ENCODE measurements at regions not wholly inside any gene's neighbourhood (a gene's known extent, or its start where the extent isn't known, plus 50 kb on each side); places are given as distances from the start of the nearest gene placed in this dataset.

- no peak for DNase-seq (ENCODE audit: low read depth, low spot score)
- Histone ChIP-seq H3K36me3 (ENCODE audit: control insufficient read depth, insufficient read depth, low read length) (no peaks in the 10 kb centered on the region), H3K4me1 (ENCODE audit: control insufficient read depth, insufficient read depth, low read length) (no peaks in the 10 kb centered on the region), H3K4me3 (ENCODE audit: low read length) (no peak overlapping the region), H3K27me3 (ENCODE audit: control insufficient read depth, insufficient read depth, low read length) (no peaks in the 10 kb centered on the region), H3K27ac (ENCODE audit: low read length) (no peak overlapping the region), H3K9me3 (ENCODE audit: control insufficient read depth, insufficient read depth, low read length) (no peaks in the 10 kb centered on the region)
- WGBS (ENCODE audit: insufficient coverage, insufficient read length), result no CpG with 5 or more reads among the region's 5 CpGs
These were observed 61.2 kb upstream of the ACKR3 start for GRCh38 chr2:236508466-236508865.

GRCh38 chr2:236510034-236510433 is 59.6 kb upstream of the ACKR3 start:
- Histone ChIP-seq H3K4me1 (ENCODE audit: control insufficient read depth, insufficient read depth, low read length) (no peaks in the 10 kb centered on the region), H3K36me3 (ENCODE audit: control insufficient read depth, insufficient read depth, low read length) (no peaks in the 10 kb centered on the region), H3K9me3 (ENCODE audit: control insufficient read depth, insufficient read depth, low read length) (no peaks in the 10 kb centered on the region), H3K4me3 (ENCODE audit: low read length) (no peak overlapping the region), H3K27me3 (ENCODE audit: control insufficient read depth, insufficient read depth, low read length) (no peaks in the 10 kb centered on the region), H3K27ac (ENCODE audit: low read length) (no peak overlapping the region)
- no peak for DNase-seq (ENCODE audit: low read depth, low spot score)
- WGBS (ENCODE audit: insufficient coverage, insufficient read length), result no CpG with 5 or more reads among the region's 2 CpGs

GRCh38 chr2:236511266-236511665 is 58.4 kb upstream of the ACKR3 start:
- Histone ChIP-seq H3K36me3 (ENCODE audit: control insufficient read depth, insufficient read depth, low read length) (no peaks in the 10 kb centered on the region), H3K4me3 (ENCODE audit: low read length) (no peak overlapping the region), H3K9me3 (ENCODE audit: control insufficient read depth, insufficient read depth, low read length) (no peaks in the 10 kb centered on the region), H3K27ac (ENCODE audit: low read length) (no peak overlapping the region), H3K4me1 (ENCODE audit: control insufficient read depth, insufficient read depth, low read length) (no peaks in the 10 kb centered on the region), H3K27me3 (ENCODE audit: control insufficient read depth, insufficient read depth, low read length) (no peaks in the 10 kb centered on the region)
- WGBS (ENCODE audit: insufficient coverage, insufficient read length), result no CpG with 5 or more reads among the region's 5 CpGs
- DNase-seq (ENCODE audit: low read depth, low spot score), result no peak

- WGBS (ENCODE audit: insufficient coverage, insufficient read length), result no CpG with 5 or more reads among the region's 5 CpGs
- no peak for DNase-seq (ENCODE audit: low read depth, low spot score)
- Histone ChIP-seq H3K27ac (ENCODE audit: low read length) (no peak overlapping the region), H3K9me3 (ENCODE audit: control insufficient read depth, insufficient read depth, low read length) (no peaks in the 10 kb centered on the region), H3K4me3 (ENCODE audit: low read length) (no peak overlapping the region), H3K4me1 (ENCODE audit: control insufficient read depth, insufficient read depth, low read length) (no peaks in the 10 kb centered on the region), H3K27me3 (ENCODE audit: control insufficient read depth, insufficient read depth, low read length) (no peaks in the 10 kb centered on the region), H3K36me3 (ENCODE audit: control insufficient read depth, insufficient read depth, low read length) (no peaks in the 10 kb centered on the region)
These were observed 57.4 kb upstream of the ACKR3 start for GRCh38 chr2:236512267-236512666.

DNA sequence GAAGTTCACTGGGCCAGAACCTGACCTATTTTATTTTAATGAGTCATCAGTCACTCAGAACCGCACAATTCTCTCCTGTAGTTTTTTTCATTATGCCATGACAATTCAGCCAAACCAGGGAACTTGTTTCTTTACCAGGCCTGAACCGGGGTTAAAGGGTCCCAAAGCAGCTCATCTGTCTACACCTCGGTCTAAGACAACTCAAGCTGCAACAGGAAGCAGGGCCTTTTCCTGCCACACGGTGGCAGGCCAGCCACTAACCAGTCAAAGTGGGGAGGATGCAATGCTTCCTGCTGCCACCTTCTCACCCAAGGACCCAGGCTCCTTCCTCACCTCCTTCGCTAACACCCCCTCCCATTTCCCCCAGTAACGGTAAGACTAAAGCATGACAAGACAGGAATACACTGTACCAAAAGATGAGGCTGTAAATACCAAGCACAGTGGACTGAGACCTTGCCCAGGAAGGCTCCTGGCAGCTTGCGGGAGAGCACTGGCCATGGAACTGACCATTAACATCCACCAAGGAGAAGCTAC is 56.7 kb upstream of the ACKR3 start:
- DNase-seq (ENCODE audit: low read depth, low spot score), result peak; percentile 22
- no peaks in the 10 kb centered on the region for H3K9me3 ChIP-seq (ENCODE audit: control insufficient read depth, insufficient read depth, low read length)
- no peaks in the 10 kb centered on the region for H3K4me1 ChIP-seq (ENCODE audit: control insufficient read depth, insufficient read depth, low read length)
- H3K27me3 ChIP-seq (ENCODE audit: control insufficient read depth, insufficient read depth, low read length), result no peaks in the 10 kb centered on the region
- no peak overlapping the region for H3K4me3 ChIP-seq (ENCODE audit: low read length)
- WGBS (ENCODE audit: insufficient coverage, insufficient read length), result no CpG with 5 or more reads among the region's 7 CpGs
- H3K27ac ChIP-seq (ENCODE audit: low read length), result no peak overlapping the region
- H3K36me3 ChIP-seq (ENCODE audit: control insufficient read depth, insufficient read depth, low read length), result no peaks in the 10 kb centered on the region

DNA sequence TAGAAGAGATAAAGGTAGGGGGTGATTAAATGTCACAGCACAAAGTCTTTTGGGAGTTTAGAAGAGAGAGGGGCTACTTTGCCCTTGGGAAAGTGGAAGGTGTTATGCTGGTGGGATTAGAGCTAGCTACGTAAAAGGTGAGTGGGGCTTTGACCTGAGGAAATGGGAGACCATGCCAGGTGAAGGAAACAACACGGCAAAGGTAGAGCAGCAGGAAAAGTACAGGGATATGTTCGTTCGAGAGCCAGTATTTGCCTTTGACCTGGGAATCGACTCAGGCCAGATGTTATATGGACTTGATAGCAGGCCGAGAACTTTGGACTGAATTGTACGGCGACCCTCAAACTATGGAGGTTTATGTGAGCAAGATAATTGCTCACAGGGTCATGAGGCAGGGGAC is 55.7 kb upstream of the ACKR3 start:
- H3K27me3 ChIP-seq (ENCODE audit: control insufficient read depth, insufficient read depth, low read length), result no peaks in the 10 kb centered on the region
- H3K36me3 ChIP-seq (ENCODE audit: control insufficient read depth, insufficient read depth, low read length), result no peaks in the 10 kb centered on the region
- H3K4me3 ChIP-seq (ENCODE audit: low read length), result no peak overlapping the region
- H3K4me1 ChIP-seq (ENCODE audit: control insufficient read depth, insufficient read depth, low read length), result 0 out of 2 replicates have a peak, but pooled peaks cover under 1% of the 10 kb centered on the region
- no peak overlapping the region for H3K27ac ChIP-seq (ENCODE audit: low read length)
- no CpG with 5 or more reads among the region's 8 CpGs for WGBS (ENCODE audit: insufficient coverage, insufficient read length)
- no peak for DNase-seq (ENCODE audit: low read depth, low spot score)
- no peaks in the 10 kb centered on the region for H3K9me3 ChIP-seq (ENCODE audit: control insufficient read depth, insufficient read depth, low read length)

DNA sequence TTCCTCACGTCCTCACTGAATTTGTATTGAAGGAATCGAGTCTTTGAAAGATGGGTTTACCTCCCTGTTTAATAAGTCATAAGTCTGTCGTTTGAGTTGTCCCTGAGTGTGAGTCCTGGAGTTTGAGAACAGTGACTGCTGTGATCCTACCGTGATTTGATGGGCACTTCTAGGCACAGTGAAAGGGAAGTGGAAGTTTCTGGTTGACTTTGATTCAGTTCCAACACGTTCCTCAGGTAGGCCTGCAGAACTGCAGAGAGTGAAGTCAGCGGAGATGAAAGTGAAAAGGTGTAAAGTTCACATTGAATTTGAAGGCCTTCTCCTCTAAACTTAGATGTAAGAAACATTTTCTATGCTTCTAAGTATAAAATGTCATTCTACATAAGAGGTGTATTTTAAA is 52.9 kb upstream of the ACKR3 start:
- Histone ChIP-seq H3K9me3 (ENCODE audit: control insufficient read depth, insufficient read depth, low read length) (no peaks in the 10 kb centered on the region), H3K4me3 (ENCODE audit: low read length) (no peak overlapping the region), H3K27ac (ENCODE audit: low read length) (no peak overlapping the region), H3K4me1 (ENCODE audit: control insufficient read depth, insufficient read depth, low read length) (0 out of 2 replicates have a peak, but pooled peaks cover 2% of the 10 kb centered on the region), H3K36me3 (ENCODE audit: control insufficient read depth, insufficient read depth, low read length) (no peaks in the 10 kb centered on the region), H3K27me3 (ENCODE audit: control insufficient read depth, insufficient read depth, low read length) (no peaks in the 10 kb centered on the region)
- no CpG with 5 or more reads among the region's 6 CpGs for WGBS (ENCODE audit: insufficient coverage, insufficient read length)
- DNase-seq (ENCODE audit: low read depth, low spot score), result no peak

- 0 out of 2 replicates have a peak, but pooled peaks cover 2% of the 10 kb centered on the region for H3K4me1 ChIP-seq (ENCODE audit: control insufficient read depth, insufficient read depth, low read length)
- no CpG with 5 or more reads among the region's 11 CpGs for WGBS (ENCODE audit: insufficient coverage, insufficient read length)
- no peak overlapping the region for H3K27ac ChIP-seq (ENCODE audit: low read length)
- no peaks in the 10 kb centered on the region for H3K27me3 ChIP-seq (ENCODE audit: control insufficient read depth, insufficient read depth, low read length)
- no peaks in the 10 kb centered on the region for H3K36me3 ChIP-seq (ENCODE audit: control insufficient read depth, insufficient read depth, low read length)
- no peak overlapping the region for H3K4me3 ChIP-seq (ENCODE audit: low read length)
- no peaks in the 10 kb centered on the region for H3K9me3 ChIP-seq (ENCODE audit: control insufficient read depth, insufficient read depth, low read length)
- DNase-seq (ENCODE audit: low read depth, low spot score), result no peak
These were observed 52.2 kb upstream of the ACKR3 start for GRCh38 chr2:236517251-236518031.
